Transverse colon (tissue), 4 donors: ENCODE measurements at regions not wholly inside any gene's neighbourhood (a gene's known extent, or its start where the extent isn't known, plus 50 kb on each side); places are given as distances from the start of the nearest gene placed in this dataset.

Experiments used
- DNase-seq: peaks from one replicate; pipeline ENCODE4 v3.0.0-alpha.2; 2019
- H3K27ac ChIP-seq, 4 donors: fragments of 200-600 bp; sonication (generic); 2 replicates each; pipeline ENCODE4 v1.5.1; 2016 to 2018; ENCODE audit warnings: inconsistent platforms in 4 of 4
- H3K27me3 ChIP-seq: fragments of 200-600 bp; sonication (generic); 2 replicates; pipeline ENCODE4 v1.5.1; 2017; ENCODE audit warnings: inconsistent platforms
- H3K36me3 ChIP-seq, 4 donors: fragments of 200-600 bp; sonication (generic); 2 replicates each; pipeline ENCODE4 v1.5.1; 2017 to 2019; ENCODE audit warnings: inconsistent platforms in 4 of 4
- H3K4me1 ChIP-seq, 4 donors: fragments of 200-600 bp; sonication (generic); 2 replicates each; pipeline ENCODE4 v1.5.1; 2017 to 2020; ENCODE audit warnings: inconsistent platforms in 4 of 4
- H3K4me3 ChIP-seq, 4 donors: fragments of 200-600 bp; sonication (generic); 1 replicate in 1 of 4; 2 replicates in 3 of 4; pipeline versions ENCODE4 v1.5.1 to v1.6.1; 2017 to 2019; ENCODE audit warnings: inconsistent platforms in 4 of 4
- H3K9me3 ChIP-seq, 2 donors: fragments of 200-600 bp; sonication (generic); 2 replicates each; pipeline ENCODE4 v1.5.1; 2017 to 2019; ENCODE audit warnings: inconsistent platforms in 2 of 2
- EP300 ChIP-seq: sonication (generic); formaldehyde crosslinking; IDR thresholded peaks from one replicate; pipeline ENCODE4 v1.6.1; 2017; ENCODE audit warnings: antibody characterized with exemption, low read depth
- POLR2A ChIP-seq: fragments of 450-650 bp; IDR thresholded peaks from one replicate; pipeline ENCODE4 v1.6.1; 2016; ENCODE audit warnings: antibody characterized with exemption, mild to moderate bottlenecking, moderate library complexity
- POLR2AphosphoS5 ChIP-seq, 3 donors: sonication (generic); formaldehyde crosslinking; IDR thresholded peaks; one replicate each; pipeline ENCODE4 v1.6.1; 2016; ENCODE audit warnings: antibody characterized with exemption in 3 of 3
- WGBS, 2 donors: methylation state at CpG; one replicate each; pipeline ENCODE4 v1.1.5; 2018; ENCODE audit warnings: low coverage in 1 of 2; 5-methylcytosine and 5-hydroxymethylcytosine counted together
- in situ Hi-C, 4 donors: fragments of 200-750 bp; cut with MboI; loops; one replicate each; pipeline versions ENCODE4 v1.15.0 to v1.15.1; 2017; ENCODE audit warnings: low sequenced_read_pairs in 3 of 4, low pct_ligation_motif_present in 1 of 4, low pct_unique_long_range_greater_than_20kb in 1 of 4
- intact Hi-C: fragments of 100-400 bp; cut with DNase I; formaldehyde crosslinking; loops from one replicate; pipeline ENCODE4 v1.15.1; 2023; ENCODE audit warnings: low total_unique reads
- TF ChIP-seq, protein P1 (sequence below), 5 experiments: fragments of 200-600 bp in 3 of 5; fragments of 450-650 bp in 2 of 5; sonication (generic) in 3 of 5; IDR thresholded peaks; 1 replicate in 2 of 5; 2 replicates in 3 of 5; pipeline ENCODE4 v1.5.1; 2016 to 2017; ENCODE audit warnings: antibody characterized with exemption in 5 of 5, inconsistent platforms in 3 of 5, mild to moderate bottlenecking in 2 of 5, moderate library complexity in 1 of 5

DNA sequence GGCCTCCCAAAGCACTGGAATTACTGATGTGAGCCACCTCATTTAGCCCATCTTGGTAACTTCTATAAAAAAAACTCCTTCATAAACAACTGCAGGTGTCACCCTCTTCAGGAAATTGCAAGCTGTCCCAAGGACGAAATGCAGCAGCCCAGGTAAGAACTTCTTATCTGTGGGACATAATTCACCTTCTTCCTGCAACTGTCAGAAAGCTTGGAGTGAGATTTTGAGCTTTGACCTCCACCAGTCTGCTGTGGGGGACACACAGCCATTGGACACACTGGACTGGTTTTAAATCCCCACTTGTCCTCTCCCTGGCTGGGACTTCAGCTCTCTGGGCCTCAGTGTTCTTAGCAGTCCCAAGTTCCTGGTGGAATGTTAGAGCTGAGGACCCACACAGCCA lies 368.5 kb downstream of the MN1 start:
- H3K4me3 ChIP-seq: no peak overlapping the region
- H3K27me3 ChIP-seq: no peaks in the 10 kb centered on the region
- in situ Hi-C loops: no loop called here
- peaks cover 0 to 1% (median under 1%) of the 10 kb centered on the region in 4 donors for H3K4me1 ChIP-seq
- WGBS, 2 donors: 36 to 40% methylated on average over 1 of the region's 1 CpG
- H3K9me3 ChIP-seq: peaks cover 0 to 3% of the 10 kb centered on the region in 2 donors
- H3K27ac ChIP-seq: no peak overlapping the region
- no peaks in the 10 kb centered on the region for H3K36me3 ChIP-seq
- TF ChIP-seq, protein P1, sequence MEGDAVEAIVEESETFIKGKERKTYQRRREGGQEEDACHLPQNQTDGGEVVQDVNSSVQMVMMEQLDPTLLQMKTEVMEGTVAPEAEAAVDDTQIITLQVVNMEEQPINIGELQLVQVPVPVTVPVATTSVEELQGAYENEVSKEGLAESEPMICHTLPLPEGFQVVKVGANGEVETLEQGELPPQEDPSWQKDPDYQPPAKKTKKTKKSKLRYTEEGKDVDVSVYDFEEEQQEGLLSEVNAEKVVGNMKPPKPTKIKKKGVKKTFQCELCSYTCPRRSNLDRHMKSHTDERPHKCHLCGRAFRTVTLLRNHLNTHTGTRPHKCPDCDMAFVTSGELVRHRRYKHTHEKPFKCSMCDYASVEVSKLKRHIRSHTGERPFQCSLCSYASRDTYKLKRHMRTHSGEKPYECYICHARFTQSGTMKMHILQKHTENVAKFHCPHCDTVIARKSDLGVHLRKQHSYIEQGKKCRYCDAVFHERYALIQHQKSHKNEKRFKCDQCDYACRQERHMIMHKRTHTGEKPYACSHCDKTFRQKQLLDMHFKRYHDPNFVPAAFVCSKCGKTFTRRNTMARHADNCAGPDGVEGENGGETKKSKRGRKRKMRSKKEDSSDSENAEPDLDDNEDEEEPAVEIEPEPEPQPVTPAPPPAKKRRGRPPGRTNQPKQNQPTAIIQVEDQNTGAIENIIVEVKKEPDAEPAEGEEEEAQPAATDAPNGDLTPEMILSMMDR (IDR thresholded peaks at IDR 0.05): no peak
- TF ChIP-seq POLR2AphosphoS5 (IDR thresholded peaks at IDR 0.05) (no peak), POLR2A (no peak), EP300 (no peak)
- DNase-seq: no peak
- intact Hi-C loops: no loop called here

DNA sequence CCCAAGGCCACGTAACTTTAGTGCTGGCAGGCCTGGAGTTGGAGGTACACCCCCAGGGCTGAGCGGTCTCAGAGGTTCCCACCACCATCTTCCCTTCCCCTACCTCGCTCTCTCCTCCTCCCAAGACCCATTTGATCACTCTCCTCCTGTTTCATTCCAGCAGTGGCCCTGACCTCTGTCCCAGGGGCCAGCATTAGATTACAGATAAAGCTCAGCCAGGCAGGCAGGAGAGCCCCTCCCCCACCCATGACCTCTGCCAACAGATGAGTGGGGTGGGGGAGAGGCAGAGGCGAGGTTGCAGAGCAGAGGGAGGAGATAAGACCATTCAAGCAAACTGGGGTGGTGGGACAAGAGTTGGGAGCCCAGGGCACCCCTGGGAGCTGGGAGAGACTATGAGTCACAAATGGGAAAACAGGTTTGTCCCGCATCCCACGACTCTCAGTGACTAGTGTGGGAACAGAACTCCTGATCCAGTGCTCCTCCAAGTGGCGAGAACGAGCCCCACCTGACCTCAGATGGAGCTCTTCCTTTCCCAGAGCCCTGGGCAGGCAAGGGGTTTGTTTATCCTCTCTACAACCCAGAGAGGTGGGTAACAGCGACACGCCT lies 367.9 kb downstream of the MN1 start:
- Histone ChIP-seq H3K4me3 (no peak overlapping the region), H3K4me1 (peaks cover 0 to 7% (median 3%) of the 10 kb centered on the region in 4 donors), H3K27ac (no peak overlapping the region), H3K9me3 (peaks cover 0 to 3% of the 10 kb centered on the region in 2 donors), H3K36me3 (no peaks in the 10 kb centered on the region), H3K27me3 (no peaks in the 10 kb centered on the region)
- WGBS, 2 donors: 77 to 90% methylated on average over 2 to 10 of the region's 10 CpGs
- TF ChIP-seq POLR2AphosphoS5 (IDR thresholded peaks at IDR 0.05) (no peak), EP300 (no peak), POLR2A (no peak)
- TF ChIP-seq, protein P1 (IDR thresholded peaks at IDR 0.05): no peak
- DNase-seq: no peak
- intact Hi-C loops (no loop called here), in situ Hi-C loops (no loop called here)

DNA sequence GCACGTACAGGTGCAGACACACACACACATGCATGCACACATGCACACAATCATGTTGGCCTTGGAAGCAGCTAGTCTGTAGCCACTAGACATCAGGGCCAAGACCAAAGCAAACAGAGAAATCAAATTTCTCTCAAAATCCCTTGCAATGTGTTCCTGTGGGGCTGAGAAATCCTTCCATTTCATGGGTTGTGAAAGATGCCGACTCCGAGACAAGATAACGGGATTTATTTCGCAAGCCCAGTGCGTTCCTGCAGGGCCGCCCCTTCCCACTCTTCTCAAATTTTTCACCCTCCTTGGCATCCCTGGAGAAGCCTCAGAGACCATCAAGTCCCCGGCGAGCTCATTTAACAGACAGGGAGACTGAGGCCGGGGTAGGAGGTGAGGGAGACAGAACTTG lies 366.7 kb downstream of the MN1 start:
- H3K4me1 ChIP-seq: peaks cover 0 to 9% (median 4%) of the 10 kb centered on the region in 4 donors
- WGBS, 2 donors: 92 to 94% methylated on average over 10 of the region's 10 CpGs
- H3K36me3 ChIP-seq: no peaks in the 10 kb centered on the region
- H3K27me3 ChIP-seq: no peaks in the 10 kb centered on the region
- intact Hi-C loops: no loop called here
- no peak overlapping the region for H3K4me3 ChIP-seq
- DNase-seq: no peak
- TF ChIP-seq, protein P1 (IDR thresholded peaks at IDR 0.05): no peak
- no peak for TF ChIP-seq POLR2AphosphoS5 (IDR thresholded peaks at IDR 0.05)
- no peak for TF ChIP-seq EP300
- no peak for TF ChIP-seq POLR2A
- H3K9me3 ChIP-seq: peaks cover 0 to 3% of the 10 kb centered on the region in 2 donors
- in situ Hi-C loops: no loop called here
- H3K27ac ChIP-seq: no peak overlapping the region

DNA sequence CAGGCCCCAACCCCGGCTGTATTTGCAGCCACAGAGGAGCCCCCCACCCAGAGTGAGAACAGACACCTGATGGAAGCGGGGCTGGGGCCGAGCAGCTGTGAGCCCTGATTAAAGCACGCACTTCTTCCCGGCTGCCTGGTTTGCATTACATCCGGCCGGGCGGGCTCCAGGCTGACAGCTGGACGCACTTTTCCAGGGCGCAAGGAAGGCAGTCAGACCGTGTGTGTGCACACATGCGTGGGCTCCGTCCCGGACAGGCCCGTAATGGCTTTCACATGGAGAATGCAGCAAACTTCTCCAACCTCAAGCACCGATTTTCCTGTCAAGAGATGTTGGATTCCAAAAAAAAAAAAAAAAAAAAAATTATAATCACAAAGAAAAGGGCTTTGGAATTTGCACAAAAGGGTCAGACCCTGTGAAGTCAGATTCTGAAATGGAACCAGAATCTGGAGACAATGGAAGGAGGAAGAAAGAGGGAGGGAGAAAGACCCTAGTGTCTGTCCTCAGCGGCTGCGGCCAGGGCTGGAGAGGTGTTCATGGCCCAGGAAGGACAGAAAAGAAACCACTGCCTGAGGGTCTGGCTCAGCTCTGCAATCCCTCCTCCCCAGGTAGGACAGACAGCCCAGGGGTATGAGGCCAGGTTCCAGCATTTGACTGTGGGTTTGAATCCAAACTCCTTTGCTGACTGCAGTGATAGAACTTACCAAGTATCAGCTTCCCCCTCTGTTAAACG lies 365.5 kb downstream of the MN1 start:
- peak in 1 of 3 donors; percentile 30 for TF ChIP-seq POLR2AphosphoS5 (IDR thresholded peaks at IDR 0.05)
- TF ChIP-seq, protein P1 (IDR thresholded peaks at IDR 0.05): no peak
- Histone ChIP-seq H3K4me1 (peaks cover 0 to 9% (median 4%) of the 10 kb centered on the region in 4 donors), H3K9me3 (peaks cover 0 to 3% of the 10 kb centered on the region in 2 donors), H3K36me3 (no peaks in the 10 kb centered on the region), H3K27me3 (no peaks in the 10 kb centered on the region), H3K4me3 (no peak overlapping the region), H3K27ac (peak overlapping the region in 3 of 4 donors; percentile 23 to 67 (median 37))
- in situ Hi-C loops: no loop called here
- DNase-seq: peak; percentile 25
- 53 to 59% methylated on average over 9 to 18 of the region's 19 CpGs for WGBS, 2 donors
- intact Hi-C loops: no loop called here
